GM19452 (cell line): ENCODE measurements at regions not wholly inside any gene's neighbourhood (a gene's known extent, or its start where the extent isn't known, plus 50 kb on each side); places are given as distances from the start of the nearest gene placed in this dataset.

Experiments
- ATAC-seq: cut with Tn5 transposase; IDR thresholded peaks from one replicate; pipeline ENCODE4 v1.9.1; 2021; ENCODE audit not compliant: unreplicated experiment

DNA sequence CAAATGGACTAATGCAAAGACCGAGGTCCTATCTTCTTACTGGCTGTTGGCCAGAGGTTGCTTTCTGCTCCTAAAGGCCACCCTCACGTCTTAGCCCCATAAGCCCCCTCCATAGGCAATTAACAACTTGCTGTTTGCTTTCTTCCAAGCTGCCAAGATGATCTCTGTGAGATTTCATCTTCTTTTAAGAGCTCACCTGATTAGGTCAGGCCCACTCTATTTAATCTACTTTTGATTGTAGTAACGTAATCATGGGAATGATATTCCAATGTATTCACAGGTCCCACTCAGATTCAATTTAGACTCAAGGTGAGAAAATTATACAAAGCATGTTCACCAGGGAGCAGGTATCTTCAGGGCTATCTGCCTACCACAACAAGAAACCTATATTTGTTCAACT, 84.4 kb upstream of the RAD23B start:
- no peak for ATAC-seq

DNA sequence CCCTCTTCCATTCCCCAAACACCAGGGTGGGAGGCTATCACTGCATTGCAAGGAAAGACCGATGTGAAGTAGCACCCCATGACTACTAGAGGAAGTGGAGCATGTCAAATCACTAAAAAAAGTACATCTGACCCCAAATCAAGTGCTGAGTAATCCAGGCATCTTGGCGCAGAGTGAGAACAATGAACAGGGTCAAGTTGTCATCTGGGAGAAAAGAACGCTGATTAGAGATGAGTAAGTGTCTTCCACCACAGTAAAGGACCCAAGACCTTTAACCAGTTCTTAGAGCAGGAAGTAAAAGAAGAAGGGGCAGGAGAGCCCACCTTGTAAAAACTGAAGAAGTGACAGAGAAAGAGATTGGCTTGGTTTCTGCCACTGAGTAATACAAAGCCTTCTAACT, 75.0 kb upstream of the RAD23B start:
- no peak for ATAC-seq

DNA sequence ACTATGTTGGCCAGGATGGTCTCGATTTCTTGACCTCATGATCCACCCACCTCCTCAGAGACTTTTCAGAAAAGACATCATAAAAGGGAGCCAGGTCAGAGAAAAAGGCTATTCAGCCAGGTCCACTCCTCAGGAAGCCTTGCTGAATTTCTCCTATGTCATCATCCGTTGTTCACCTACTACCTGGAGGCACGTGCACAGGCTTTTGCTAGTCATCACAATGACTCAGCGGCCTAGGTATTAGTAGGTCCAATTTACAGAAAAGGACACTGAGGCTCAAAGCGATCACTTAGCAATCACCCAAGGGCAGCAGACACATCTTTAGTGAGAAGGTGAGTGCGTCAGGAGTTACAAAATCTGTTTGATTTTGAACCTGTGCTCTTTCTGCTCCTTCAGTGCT, 72.3 kb upstream of the RAD23B start:
- ATAC-seq: no peak

DNA sequence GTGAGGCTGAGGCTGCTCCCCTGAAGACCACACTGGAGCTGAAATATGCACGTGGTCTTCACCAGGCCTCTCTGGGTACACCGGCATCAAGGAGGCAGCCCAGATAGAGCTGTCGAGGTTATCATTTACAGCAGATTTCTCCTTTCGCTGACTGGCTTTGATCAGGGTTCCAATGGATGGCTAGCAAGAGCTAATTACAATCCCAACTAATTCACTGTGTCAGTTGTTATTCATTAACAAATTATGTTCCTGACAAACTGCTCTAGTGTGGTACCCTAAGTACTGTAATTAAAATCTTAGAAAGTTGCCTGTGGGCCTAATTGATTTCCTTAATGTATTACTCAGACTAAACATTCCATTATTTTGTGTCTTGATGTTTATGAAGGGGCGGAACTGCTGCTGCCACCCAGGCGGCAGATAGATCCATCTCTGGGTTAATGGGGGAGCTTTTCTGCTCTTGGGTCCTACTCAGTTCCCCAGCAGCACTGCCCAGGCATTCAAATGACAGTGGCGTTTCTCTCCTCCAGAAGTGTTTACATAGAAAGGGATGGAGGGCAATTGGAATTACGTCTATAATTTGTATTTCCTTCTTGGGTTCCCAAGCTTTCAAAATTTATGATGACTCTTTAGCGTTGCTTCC, 71.7 kb upstream of the RAD23B start:
- ATAC-seq: no peak

DNA sequence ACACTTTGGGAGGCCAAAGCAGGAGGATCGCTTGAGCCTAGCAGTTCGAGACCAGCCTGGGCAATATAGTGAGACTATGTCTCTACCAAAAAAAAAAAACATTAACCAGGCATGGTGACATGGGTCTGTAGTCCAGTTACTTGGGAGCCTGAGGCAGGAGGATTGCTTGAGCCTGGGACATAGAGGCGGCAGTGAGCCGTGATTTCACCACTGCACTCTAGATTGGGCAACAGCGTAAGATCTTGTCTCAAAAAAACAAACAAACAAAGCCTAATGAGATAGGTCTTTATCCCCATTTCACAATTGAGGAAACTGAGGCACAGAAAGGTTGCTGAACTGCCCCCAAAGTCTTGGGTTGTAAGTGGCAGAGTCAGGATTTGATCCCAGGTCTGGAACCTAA, 70.5 kb upstream of the RAD23B start:
- ATAC-seq: no peak

DNA sequence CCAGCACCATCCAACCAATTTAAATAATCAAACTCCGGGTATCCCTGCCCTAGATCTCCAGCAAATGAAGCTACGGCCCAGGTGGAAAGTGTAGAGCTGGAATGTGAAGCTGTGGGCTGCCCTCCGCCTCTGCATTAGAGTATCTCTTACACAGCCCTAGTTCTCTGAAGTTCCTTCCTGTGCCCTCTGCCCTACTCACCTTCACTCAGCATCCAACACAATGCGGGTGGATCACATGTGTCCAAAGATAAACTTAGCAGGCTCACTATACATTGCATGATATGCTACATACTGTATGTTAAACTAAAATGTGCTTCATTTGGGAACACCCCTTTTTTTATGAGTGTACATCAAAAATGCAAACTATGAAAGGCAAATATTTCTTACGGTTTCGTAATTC, 70.0 kb upstream of the RAD23B start:
- ATAC-seq: peak; percentile 16

DNA sequence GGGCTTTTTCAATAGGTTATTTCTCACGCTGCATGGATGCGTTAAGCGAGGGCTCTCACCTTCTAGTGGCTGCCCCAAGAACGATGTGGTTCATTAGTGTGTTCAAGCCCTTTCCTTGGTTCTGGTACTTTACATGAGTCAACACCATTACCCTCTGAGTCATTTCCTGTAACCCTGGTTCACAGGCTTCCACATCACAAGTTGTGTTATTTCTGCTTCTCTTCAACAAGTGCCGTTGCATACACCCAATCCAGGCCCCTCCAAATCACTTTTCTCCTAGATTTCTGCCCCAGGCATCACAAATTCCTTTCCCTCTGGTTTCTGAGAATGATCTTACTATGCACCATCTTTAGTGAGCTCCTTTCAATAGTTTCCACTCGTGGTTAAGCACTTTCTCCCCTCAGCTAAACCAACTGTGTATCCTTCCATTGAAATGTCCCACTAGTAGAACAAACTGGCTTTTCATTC, 69.5 kb upstream of the RAD23B start:
- ATAC-seq: peak; percentile 97

DNA sequence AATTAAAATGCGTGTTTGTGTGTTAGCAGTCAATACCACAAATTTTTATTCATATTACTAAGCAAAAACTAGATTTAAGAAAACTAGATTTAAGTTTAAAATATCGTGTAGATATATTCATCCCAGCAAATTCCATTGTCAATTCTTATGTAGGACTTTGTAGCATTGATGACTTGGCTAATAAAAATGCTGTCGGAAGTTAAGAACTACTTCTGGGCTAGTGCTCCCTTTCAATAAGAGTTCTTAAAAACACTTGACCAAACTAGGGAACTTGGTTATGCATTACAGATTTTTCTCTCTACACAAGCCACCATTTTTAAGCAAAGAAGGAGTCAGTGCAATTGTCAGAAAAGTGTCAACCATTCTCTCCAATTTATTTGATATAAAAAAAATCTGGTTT, 68.7 kb upstream of the RAD23B start:
- ATAC-seq: no peak

DNA sequence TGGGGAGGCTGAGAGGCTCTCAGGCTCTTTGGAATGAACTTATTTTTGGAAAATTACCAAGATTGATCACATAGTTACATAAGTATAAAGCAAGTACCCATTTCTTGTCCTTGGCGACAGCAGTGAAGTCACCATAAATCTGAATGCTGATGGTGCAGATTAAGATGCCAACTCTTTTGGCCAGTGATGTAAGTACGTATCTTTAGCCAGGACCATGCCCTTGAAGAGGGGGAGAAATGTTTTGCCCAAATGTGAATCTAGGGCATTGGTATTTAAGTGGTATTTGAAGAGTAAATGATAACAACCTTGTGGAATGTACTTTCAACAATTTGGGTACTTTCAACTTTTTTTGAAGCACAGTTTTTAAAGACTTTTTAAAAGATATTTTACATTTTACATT, 68.2 kb upstream of the RAD23B start:
- no peak for ATAC-seq

DNA sequence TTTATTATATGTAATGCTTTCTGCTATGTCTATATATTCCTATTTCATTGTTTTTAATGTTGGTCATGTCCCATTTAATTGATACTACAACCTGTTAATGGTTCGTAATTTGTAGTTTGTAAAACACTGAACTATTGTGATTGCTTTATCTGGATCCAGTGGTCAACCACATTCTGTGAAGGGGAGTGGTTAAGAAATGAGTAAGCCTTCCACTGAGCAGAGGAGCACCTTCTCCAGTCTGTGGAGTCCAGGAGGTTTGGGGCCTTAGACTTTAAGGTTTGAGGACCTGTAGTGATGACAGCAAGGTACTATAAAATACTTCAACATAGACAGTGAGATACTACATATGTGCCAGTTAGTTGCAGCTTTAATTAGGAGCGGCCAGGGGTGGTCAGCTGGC, 67.7 kb upstream of the RAD23B start:
- no peak for ATAC-seq

DNA sequence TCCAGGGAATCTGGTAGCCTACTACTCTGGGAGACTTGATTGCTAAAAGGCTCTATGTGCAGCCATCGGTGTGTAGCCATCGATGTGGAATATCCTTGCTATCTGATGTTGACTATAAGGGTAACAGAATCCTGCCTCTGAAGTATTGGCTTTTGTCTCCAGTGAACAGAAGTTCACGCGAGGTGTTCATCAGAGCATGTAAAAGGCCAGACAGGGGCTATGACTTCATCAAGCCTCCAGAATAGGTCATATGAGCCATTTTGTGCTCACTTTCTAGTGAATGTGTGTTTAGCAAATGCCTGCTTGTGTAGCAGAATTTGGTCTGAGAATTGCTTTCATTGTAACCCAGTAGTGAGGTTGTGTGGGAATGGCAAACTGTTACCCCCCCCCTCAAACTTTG, 66.8 kb upstream of the RAD23B start:
- ATAC-seq: no peak

DNA sequence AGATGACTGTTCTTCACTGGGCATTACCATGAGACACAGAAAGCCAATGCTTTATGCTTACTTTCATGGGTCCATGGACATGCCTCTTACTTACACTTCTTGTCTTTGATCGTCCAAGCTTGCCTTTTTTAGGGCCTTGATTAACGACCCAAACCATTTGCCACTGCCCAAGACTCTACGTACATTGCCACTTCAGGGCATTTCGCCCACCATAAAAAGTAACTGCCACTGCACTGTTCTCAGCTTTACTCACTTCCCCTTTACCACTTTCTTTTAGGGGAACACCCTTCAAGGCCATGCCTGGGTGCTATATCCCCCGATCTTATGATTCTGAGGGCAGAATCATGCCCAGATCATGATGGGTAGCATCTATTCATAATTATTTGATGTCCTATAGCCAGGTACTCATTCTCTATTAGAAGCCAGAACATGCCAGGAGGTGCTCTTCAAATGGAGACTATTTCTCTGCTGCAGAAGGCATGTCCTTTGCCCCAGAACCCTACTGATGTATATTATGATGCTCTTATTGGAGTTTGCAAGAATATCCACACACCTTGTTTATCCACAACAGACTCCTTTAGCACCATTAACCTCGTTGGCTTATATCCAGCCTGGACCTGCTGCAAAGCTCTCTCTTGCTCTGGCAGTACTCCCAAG, 64.1 kb upstream of the RAD23B start:
- peak; percentile 82 for ATAC-seq

DNA sequence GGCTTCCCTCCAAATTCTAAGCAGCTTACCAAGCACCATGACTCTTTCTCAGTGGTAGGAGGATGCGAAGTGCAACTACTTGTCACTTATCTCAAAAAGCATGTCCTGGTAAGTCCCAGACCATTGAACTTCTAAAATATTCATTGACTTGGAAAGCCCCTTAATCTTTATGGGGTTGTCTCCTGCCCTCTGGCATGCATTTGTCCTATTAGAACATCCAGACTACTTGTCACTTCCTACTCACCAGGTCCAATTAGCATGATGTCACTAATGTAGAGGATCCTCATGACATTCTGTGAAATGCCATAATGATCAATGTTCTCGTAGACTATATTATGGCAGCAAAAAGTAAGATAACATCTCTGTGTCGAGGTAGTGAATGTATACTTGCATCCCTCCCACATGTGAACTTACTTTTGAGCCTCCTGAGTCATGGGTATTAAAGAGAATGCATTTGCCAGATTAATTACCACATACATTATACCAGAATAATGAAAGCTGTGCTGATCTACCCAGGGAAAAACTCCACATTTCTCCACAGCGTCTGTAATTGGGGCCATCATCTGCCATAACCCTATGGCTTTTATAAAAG, 63.5 kb upstream of the RAD23B start:
- peak; percentile 29 for ATAC-seq

DNA sequence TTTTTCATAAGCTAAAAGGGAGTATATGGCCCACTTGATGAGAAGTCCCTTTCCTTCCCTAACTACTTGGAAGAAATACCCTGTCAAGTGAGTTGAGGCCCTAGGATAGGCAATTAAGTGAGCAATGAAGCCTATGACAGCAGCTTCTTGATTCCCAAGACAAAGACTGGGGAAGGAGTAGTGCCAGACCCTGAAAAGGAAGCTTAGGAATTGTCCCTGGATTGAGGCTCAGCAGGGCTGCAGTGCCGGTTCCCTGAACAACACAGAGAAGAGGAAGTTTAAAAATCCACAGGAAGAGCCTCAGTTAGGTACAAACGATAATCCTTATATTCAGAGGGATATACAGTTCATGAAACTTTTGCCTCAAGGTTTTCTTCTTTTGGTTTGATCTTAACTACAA, 61.8 kb upstream of the RAD23B start:
- no peak for ATAC-seq

DNA sequence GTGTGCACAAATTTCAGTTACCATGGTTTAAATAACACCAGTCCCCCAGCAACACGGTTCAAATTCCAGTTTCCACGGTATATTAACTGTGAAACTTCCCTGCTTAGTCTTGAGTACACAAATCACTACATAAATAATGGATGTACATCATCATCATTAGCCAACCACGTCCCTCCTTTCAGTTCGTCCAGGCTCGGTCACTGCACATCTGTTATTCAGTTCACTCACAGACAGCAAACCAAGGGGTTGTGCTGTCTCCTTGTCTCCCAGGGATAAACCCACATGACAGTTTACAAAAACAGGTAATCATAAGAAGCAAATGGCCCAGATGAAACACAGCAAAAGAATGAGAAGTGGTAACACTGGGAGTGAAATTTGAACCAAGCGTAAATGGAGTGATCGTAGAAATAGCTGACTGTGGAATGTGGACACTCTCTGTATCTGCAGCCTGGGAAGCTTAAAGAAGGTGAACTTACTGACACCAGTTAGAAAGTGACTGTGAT, 61.0 kb upstream of the RAD23B start:
- ATAC-seq: no peak

DNA sequence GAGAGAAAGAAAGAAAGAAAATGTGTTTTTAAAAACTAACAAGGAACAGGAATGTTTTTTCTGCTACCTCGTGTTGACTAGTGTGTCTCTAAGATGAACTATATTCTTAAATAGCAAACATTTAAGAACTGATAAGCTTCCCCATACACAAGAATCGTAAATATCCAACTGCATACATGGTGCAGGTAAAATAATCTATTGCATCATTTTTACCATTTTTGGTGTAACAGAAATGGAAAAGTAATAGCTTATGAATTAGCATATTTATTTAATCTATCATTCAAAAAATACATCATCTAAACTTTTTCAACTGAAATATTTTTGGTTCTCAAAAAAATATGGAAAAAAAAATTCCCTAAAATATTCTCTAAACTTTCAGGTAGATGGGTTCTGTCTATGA, 59.7 kb upstream of the RAD23B start:
- no peak for ATAC-seq

DNA sequence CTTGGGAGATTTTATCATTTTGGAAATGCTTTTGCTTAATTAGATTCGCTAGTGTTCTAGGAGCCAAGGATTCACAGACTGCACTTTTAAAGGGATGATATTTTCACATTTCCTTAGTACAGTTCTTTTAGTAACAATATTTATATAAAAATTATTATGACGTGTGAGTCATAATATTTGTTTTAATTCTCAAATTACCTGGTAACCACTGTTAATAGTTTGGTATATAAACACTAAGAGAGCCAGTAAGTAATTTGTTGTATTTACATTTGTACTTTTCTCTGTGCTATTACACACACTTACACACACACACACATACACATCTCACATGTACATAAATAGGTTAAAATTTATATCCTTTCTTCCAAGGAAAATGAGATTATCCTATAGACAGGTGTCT, 58.8 kb upstream of the RAD23B start:
- no peak for ATAC-seq

DNA sequence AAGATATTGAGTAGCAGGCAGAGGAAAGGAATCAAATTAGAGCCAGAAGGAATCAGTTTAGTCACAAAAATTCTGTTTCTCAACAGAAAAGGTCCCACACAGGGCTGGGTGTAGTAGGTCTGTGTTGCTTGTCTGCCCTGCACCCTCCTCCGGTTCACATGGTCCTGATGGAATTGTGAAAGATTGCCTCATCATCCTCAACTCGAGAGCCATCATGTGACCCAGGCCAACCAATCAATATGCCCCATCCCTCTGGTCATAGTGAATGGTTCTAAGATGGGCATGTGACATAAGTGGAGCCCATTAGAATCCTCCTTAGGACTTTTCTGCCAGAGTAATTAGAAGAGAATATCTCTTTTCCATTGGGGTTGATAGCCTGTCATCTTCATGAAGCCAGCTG, 56.7 kb upstream of the RAD23B start:
- ATAC-seq: no peak

DNA sequence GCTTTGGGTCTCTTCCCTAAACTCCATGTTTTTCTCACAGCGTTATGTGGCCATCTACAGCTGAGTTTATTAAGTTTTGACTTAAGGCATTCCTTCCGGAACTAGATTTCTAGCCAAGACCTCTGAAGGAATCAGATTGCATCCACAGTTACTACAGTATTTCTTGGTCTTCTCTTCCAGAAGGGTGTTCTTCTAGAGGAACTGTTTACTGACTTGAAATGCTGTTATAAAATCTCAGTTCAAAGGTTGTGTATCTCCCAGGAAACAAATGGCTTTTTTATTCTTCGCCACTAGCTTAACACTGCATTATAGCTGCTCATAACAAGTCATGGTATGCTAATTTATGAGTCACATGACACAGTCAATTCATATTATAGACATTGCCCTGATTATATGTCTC, 55.3 kb upstream of the RAD23B start:
- no peak for ATAC-seq

DNA sequence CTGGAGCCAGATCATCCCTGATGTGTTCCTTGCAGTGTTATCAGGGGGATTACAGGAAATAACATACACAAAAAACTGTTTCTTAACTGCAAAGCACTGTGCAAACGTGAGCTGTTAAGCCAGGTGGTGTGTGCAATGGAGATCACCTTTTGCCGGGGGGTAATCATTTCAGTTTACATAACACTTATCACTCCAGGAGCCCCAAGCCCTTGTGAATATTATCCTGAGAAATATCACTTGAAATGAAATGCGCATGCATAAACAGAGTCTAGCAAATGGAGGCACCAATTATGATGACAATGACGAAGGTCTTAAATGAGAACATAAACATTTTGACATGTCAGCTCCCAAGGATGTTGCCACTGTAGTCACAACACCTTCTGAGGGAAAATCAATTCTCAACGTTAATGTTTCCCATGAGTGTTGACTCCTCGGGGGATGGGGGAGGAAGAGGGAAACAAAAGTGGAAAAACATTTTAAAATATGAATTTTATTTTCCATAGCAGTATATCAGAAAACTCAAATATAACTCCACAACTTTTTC, 54.5 kb upstream of the RAD23B start:
- no peak for ATAC-seq

DNA sequence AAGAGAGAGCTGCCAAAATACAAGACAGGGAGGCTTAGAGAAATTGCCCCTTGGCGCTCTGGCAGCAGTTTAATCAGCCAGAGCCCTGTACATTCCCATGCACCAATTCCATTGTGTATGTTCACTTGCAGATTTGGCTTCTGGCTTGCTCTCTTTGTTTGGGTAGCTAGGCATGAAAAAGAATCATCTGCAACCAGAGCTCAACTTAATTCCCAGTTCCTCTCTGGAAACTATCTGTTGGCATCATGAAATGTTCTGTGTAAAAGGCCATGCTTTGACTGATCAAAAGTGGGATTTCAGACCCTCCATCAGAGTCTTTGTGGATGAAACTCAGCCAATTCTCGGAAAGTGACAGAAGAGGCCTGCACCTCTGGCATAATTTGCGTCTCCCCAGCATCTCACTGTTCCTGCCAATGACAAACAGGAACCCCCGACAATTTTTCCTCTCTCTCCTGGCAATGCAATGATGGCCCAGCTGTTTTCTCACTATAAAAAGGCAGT, 53.8 kb upstream of the RAD23B start:
- no peak for ATAC-seq
